NCI-H446 (cell line): ENCODE measurements at regions not wholly inside any gene's neighbourhood (a gene's known extent, or its start where the extent isn't known, plus 50 kb on each side); places are given as distances from the start of the nearest gene placed in this dataset.

ENCODE experiments used
- DNase-seq, 2 experiments: peaks; one replicate each; lab custom pipeline; 2025; lab: John Stamatoyannopoulos, UW

- DNase-seq, result no peak
Measured at GRCh38 chr6:8275667-8276066, 159.7 kb downstream of the SLC35B3 start.

DNA sequence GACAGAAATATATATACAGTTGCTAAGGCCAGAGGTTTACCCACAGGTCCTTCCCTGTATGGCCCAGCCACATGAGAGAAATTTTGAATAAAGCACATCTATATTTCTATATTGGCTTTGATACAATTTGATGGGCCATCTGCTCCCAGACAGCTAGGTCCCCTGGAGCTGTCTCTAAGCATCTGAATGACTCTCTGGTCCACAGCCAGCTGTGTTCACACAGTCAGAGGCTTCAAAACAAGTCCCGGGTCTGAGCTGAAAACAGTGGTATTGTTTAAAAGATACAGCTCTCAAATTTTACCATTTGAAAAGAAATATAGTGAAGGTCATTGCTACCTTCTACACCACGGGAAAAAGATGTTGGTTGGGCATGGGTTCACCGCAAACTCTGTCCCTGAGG is 161.1 kb downstream of the SLC35B3 start:
- DNase-seq, result no peak

GRCh38 chr6:8269872-8270454 is 165.4 kb downstream of the SLC35B3 start:
- DNase-seq, result no peak

DNA sequence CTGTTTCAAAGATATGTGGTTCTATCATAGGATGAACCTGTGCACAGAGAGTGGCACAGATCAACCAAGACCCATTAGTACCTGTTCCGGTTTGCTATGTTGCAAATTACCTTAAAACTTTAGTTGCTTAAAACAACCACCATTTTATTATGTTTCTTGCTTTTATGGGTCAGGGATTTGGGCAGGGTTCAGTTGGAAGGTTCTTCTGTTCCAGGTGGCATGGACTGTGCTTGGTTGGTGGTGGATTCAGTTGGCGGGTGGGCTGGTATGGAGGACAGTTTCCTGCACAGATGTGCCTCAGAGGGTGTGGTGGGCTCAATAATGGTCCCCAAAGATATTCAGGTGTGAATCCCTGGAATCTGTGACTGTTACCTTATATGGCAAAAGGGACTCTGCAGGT is 166.3 kb downstream of the SLC35B3 start:
- DNase-seq, result no peak

GRCh38 chr6:8268606-8269005 is 166.3 kb upstream of the EEF1E1 start:
- no peak for DNase-seq

GRCh38 chr6:8268156-8268555 is 165.8 kb upstream of the EEF1E1 start:
- no peak for DNase-seq

DNA sequence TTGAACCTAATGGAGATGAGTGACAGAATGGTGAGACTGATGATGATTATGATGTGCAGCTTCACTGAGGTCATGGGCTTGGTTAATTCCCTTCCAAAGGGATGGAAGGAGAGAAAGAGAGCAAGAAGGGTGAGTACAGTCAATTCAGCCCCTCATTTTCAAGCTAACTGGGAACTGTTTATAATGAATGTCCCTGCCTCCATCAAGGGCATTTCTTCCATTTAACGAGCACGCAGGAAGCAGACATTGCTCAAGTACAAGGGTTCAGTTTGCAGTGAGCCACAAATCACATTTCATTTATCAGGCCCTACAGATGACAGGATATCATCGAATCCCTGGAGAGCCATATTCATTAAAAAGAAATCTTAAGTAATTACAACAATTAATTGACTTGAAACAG is 158.3 kb upstream of the EEF1E1 start:
- DNase-seq, result no peak

DNA sequence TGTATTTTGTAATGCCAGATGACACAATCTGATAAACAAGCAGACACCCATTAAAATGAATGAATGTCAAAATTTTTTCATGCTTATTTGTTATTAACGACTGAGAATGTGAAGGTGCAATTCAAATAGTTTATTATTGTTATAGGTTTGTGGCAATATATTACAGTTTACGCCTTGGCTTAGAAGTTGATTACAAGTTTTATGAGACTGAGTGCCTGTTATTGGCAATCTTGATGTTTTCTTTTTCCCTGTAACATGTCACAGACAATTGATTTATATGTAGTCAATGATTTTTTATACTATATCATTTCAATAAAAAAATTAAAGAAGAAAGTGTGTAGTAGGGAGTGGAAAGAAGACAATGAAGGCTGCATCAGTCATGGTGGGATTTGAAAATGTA is 144.1 kb upstream of the EEF1E1 start:
- no peak for DNase-seq

DNA sequence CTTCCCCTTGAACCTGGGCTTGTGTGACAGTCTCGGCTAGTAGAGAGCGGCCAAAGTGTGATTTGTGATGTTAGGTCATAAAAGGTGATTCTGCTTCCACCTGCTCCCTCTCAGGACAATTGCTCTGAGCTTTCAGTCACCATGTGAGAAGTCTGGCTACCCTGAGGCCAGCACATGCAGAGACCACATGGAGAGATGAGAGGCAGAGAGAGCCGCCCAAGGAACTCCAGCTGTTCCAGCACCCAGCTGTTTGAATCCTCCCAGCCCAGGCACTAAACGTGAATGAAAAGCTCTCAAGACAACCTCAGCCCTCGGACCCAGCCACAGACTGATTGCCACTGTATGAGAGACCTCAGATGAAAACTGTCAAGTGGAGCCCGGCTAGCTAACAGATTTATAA is 143.4 kb upstream of the EEF1E1 start:
- DNase-seq, result no peak

DNA sequence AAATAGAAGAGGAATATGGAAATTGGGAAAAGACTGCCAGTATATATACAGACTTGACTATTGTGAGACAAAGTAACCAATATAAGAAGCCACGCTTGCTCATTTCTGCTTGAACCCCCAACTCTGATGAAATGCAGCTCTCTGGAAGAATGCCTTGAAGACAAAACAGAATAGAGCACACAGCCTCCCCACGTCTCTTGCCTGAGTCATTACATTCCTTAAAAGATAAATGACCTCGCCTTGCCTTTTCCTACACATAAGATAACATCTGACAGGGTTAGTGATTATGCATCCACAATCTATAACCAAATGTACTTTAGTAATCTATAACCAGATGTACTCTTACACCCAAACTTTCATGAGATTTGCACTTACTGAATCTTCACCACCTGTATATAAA is 141.1 kb upstream of the EEF1E1 start:
- DNase-seq, result no peak

DNA sequence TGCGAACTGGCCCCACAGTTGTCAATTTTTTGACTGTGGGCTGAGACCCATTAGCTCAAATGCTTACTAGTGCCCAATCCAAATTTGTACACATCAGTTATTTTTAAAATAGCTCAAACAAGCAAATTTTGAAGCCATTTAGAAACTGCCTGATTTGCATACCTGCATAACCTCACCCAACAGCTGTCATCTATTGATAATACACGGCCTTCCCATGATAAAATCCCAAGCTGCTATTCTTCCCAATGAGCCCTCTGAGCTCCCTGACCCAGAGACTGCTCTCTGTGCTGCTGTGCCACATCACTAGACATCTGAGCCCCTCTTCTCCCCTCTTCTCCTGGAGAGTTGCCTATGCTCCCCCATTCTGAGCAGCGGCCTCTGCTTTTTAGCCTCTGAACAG is 140.5 kb upstream of the EEF1E1 start:
- no peak for DNase-seq

DNA sequence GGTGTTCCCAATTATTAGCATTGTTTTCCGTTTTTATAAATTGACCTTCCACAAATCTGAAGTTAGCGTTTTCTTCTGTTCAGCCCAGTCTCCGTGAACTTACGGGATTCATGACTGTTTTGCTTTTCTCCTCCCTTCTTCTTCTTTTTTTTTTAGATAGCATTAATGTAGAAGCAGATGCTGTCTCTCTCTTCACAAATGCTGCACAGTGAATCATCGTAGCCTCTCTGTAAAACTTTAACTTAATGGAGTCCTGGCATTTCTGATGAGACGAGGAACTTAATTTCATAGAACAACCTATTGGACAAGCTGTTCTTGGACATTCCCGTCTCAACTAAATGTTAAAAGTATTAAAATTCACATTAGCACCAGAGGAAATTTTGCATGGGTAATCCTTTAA is 138.0 kb upstream of the EEF1E1 start:
- DNase-seq, result no peak

DNA sequence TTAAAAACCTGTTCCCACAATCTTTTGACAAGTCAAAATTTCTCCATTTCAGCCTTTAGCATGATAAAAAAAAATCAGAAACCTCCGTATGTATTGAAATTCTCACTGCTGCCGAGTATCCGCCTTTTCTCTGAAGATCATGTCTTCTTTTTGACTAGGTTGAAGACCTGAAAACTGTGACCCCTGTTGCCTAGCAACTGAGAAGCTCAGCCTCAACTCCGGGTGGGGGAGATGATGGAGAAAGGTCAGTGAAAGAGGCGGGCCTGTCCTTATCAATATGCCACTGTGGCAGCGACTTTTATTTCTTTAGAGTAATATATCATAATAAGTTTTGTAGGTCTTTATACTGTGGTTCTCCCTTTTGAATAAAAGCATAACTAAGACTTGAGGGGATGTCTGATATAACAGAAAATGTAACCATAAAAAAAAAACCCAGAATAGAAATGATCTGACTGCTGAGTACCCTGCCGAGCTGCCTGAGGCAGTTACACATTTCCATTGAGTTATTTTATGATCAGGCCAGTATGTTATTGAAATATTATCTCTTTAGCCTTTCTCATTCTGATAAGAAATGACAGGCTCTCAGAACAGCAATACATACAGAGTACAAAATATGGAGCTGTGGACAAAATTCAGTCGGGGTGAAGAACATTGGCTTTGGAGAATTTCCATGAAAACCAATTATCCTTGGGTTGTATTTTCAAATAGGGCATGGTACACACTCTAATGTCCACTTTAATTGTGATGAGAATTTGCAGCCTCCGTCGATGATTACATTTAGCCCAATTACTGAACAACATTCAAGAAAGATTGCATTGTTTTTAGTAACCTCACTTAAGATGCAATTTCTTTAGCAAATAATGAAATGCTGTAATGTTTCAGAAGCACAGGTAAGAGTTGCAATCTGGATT is 136.7 kb upstream of the EEF1E1 start:
- DNase-seq, result no peak

DNA sequence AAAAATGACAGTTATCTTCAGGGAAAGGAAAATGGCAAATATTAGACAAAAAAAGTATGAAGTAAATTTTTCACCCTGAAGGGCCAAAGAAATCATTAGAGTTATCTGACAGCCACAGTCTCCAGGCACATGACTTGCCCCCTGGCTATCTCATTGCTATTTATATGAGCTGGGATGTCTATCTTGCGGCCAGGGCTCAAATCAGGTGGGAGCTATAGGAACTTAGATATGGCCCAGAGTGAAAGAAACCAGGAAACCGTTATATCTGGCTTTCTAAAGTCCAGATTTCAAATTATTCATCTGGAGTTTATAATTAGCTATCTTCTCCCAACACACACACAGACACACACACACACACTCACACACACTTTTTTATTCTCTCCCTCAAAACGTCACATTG is 135.3 kb upstream of the EEF1E1 start:
- no peak for DNase-seq

DNA sequence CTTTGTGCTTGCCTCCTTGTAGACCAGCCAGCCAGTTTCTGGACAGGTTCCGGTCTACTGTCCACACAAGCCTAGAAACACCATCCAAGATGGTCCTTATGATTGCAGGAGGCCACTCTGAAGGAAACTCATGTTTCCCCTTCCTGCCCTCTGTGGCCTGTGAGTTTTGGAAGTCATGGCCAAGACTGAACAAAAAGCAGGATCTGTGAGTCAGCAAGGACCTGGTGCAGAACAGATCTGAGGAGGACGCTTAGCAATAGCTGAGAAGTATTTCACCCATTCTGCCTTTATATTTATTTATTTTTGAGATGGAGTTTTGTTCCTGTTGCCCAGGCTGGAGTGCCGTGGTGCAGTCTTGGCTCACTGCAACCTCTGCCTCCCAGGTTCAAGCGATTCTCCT is 134.6 kb upstream of the EEF1E1 start:
- DNase-seq, result no peak

- no peak for DNase-seq
Measured at GRCh38 chr6:8234321-8234720, 132.0 kb upstream of the EEF1E1 start.

DNA sequence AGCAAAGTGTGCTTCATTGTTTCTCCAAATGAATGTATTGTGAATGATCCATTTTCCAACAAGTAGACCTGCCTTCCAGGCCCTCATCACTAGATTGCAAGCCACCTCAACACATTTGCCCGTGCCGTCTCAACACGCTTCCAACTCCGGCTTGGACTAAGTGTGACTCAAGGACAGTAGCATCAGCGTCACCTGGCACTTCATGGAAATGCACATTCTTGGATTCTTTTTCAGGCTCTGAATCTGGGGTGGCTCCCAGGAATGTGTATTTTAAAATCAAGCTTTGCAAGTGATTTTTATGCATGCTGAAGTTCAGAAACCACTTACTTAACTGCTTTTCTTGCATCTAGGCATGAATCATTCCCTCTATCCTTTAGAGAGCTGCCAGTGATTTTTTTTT is 129.6 kb upstream of the EEF1E1 start:
- no peak for DNase-seq

DNA sequence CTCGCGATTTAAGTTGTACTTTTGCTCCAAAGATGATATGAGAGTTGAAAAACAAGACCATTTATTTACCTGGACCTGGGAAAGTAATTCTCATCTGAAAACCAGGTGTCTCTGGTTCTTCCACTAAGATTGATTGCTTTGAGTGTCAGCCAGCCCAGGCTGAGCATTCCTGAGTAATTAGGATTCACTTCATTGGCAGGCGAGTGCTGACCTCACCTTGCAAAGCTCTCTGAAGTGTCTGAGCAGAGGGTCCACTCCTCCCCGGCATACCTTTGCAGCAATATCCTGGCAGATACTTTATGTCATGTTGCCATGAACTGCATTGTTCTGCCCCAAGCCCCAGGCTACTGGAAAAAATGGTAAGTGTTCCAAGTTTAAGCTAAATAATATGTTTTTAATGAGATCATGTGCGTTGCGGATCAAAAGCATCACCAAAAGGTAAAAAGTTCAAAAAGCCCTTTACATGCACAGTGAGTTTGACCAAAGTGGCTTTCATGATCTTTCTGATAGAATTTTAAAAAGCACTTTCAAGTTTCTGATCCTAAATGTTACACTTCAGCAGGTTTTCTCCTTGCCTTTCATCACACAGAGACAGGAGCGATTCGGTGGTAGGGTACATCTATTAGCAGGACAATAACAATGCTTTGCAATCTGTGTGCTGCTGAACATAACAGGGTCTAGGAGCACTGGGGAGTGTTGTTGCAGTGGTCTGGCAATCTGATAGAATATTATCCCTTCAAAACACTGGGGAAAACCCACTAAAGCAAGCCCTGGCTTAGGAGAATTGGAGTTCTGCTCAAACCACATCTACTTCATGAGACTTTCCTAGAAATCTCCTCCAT is 127.8 kb upstream of the EEF1E1 start:
- no peak for DNase-seq

DNA sequence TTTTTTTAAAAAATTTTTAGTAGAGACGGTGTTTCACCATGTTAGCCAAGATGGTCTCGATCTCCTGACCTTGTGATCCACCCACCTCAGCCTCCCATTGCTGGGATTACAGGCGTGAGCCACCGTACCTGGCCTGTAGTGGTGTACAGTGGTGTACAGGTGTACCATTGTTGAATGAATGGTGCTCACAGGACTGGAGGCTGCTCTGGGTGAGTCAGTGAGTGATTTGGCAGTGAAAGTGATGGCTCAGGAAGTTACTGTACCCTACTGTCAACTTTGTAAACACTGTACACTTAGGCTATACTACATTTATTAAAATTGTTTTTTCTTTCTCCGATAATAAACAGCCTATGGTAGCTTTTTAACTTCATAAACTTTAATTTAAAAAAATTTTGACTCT is 122.8 kb upstream of the EEF1E1 start:
- DNase-seq, result no peak

- no peak for DNase-seq
Measured at GRCh38 chr6:8223678-8224077, 121.3 kb upstream of the EEF1E1 start.

DNA sequence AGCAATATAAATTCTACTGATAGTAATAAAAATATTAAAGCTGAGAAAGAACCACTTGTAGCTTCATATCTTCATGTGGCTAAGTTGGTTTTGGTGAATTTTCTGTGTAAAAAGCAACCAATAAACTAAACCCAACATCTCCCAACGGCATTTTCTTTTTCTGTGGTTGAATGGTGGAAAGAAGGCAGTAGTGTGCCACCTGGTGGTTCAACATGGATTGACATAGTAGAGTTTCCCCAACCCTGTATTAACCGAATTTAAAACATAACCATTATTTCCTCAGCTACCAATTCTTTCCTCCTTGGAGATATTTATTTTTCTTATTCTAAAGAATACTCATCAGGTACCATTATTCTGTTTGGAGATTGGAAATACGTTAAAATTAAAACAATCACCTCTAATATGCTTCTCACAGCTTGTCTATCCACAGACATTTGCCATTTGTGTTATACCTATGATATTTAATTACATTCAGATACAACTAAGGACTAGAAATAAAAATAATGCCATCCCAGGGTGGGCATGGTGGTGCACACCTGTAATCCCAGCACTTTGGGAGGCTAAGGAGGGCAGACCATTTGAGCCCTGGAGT is 117.1 kb upstream of the EEF1E1 start:
- DNase-seq, result peak in 1 of 2 experiments; percentile 43

GRCh38 chr6:8218861-8219260 is 116.5 kb upstream of the EEF1E1 start:
- DNase-seq, result no peak
